Upper lobe of right lung (tissue), 1 donor: ENCODE measurements at regions not wholly inside any gene's neighbourhood (a gene's known extent, or its start where the extent isn't known, plus 50 kb on each side); places are given as distances from the start of the nearest gene placed in this dataset.
A peak's percentile ranks its signal among the peaks of the same experiment; 100 is the strongest.
"Not testable (repeated sequence)": the region's sequence is repeated elsewhere in the genome, so short reads cannot be mapped to it uniquely, and the experiment has no call there.

Source experiments
- ATAC-seq: fragments of 200-7000 bp; cut with Tn5 transposase; one replicate; pipeline ENCODE4 v1.9.1; 2020; ENCODE audit warnings: mild to moderate bottlenecking, moderate library complexity
- DNase-seq: peaks from one replicate; pipeline ENCODE4 v3.0.0-alpha.2; 2020
- H3K27ac ChIP-seq: fragments of 200-600 bp; one replicate; pipeline ENCODE4 v1.8.0; 2022
- H3K27me3 ChIP-seq: fragments of 200-600 bp; one replicate; pipeline ENCODE4 v1.8.0; 2022; ENCODE audit warnings: mild to moderate bottlenecking
- H3K36me3 ChIP-seq: fragments of 200-600 bp; one replicate; pipeline ENCODE4 v1.8.0; 2022
- H3K4me1 ChIP-seq: fragments of 200-600 bp; one replicate; pipeline ENCODE4 v1.8.0; 2022
- H3K4me3 ChIP-seq: fragments of 200-600 bp; one replicate; pipeline ENCODE4 v1.8.0; 2022; ENCODE audit warnings: mild to moderate bottlenecking
- H3K9me3 ChIP-seq: fragments of 200-600 bp; one replicate; pipeline ENCODE4 v1.8.0; 2022
- CTCF ChIP-seq: fragments of 200-600 bp; IDR thresholded peaks from one replicate; pipeline ENCODE4 v1.8.0; 2022; ENCODE audit warnings: antibody characterized with exemption
- intact Hi-C: fragments of 100-400 bp; cut with DNase I; formaldehyde crosslinking; loops from one replicate; pipeline ENCODE4 v1.11.0; 2022
- donor health status: DM: no; HTN: yes; CAD: no; lungs with severe emphysema.

- H3K27me3 ChIP-seq, H3K4me1 ChIP-seq, H3K9me3 ChIP-seq, H3K4me3 ChIP-seq, H3K27ac ChIP-seq, H3K36me3 ChIP-seq, intact Hi-C loops: not testable (repeated sequence)
- ATAC-seq (peak; percentile 50), DNase-seq (peak; percentile 70)
- peak; percentile 29 for TF ChIP-seq CTCF
Measured at GRCh38 chr4:104930745-104931736, 215.6 kb upstream of the TET2 start.

- Histone ChIP-seq H3K4me1 (no peaks in the 10 kb centered on the region), H3K9me3 (no peaks in the 10 kb centered on the region), H3K27ac (no peak overlapping the region), H3K4me3 (no peak overlapping the region), H3K36me3 (no peaks in the 10 kb centered on the region), H3K27me3 (no peaks in the 10 kb centered on the region)
- TF ChIP-seq CTCF, result no peak
- DNase-seq (no peak), ATAC-seq (no peak)
- intact Hi-C loops, result no loop called here
Measured at GRCh38 chr4:104938624-104939023, 208.1 kb upstream of the TET2 start.

GRCh38 chr4:104940927-104941326 lies 205.7 kb upstream of the TET2 start:
- H3K4me1 ChIP-seq, result no peaks in the 10 kb centered on the region
- H3K4me3 ChIP-seq, result no peak overlapping the region
- H3K27ac ChIP-seq, result no peak overlapping the region
- no peaks in the 10 kb centered on the region for H3K36me3 ChIP-seq
- no peaks in the 10 kb centered on the region for H3K27me3 ChIP-seq
- no peaks in the 10 kb centered on the region for H3K9me3 ChIP-seq
- DNase-seq, result no peak
- ATAC-seq, result no peak
- TF ChIP-seq CTCF, result no peak
- intact Hi-C loops, result no loop called here

- no peak overlapping the region for H3K27ac ChIP-seq
- no peak for DNase-seq
- no peak for TF ChIP-seq CTCF
- no peaks in the 10 kb centered on the region for H3K27me3 ChIP-seq
- ATAC-seq, result no peak
- no peaks in the 10 kb centered on the region for H3K4me1 ChIP-seq
- no peak overlapping the region for H3K4me3 ChIP-seq
- no peaks in the 10 kb centered on the region for H3K36me3 ChIP-seq
- H3K9me3 ChIP-seq, result no peaks in the 10 kb centered on the region
- intact Hi-C loops, result no loop called here
Measured at GRCh38 chr4:104941661-104942062, 205.0 kb upstream of the TET2 start.

- Histone ChIP-seq H3K9me3 (no peaks in the 10 kb centered on the region), H3K36me3 (no peaks in the 10 kb centered on the region), H3K4me3 (no peak overlapping the region), H3K4me1 (no peaks in the 10 kb centered on the region), H3K27ac (no peak overlapping the region), H3K27me3 (no peaks in the 10 kb centered on the region)
- ATAC-seq, result no peak
- intact Hi-C loops, result no loop called here
- no peak for TF ChIP-seq CTCF
- DNase-seq, result no peak
Measured at GRCh38 chr4:104942990-104943743, 203.5 kb upstream of the TET2 start.
